Stimulated activated CD4-positive, alpha-beta T cell treated with anti-CD3 and anti-CD28 coated beads, Interleukin-1b, Interleukin-23, amount 100 ng/mL, for 4 hours (primary cell): ENCODE measurements at regions not wholly inside any gene's neighbourhood (a gene's known extent, or its start where the extent isn't known, plus 50 kb on each side); places are given as distances from the start of the nearest gene placed in this dataset.

ENCODE experiments used
- DNase-seq, 2 donors: peaks; one replicate each; pipeline ENCODE4 v3.0.0-alpha.2; 2020; ENCODE audit warnings: low read depth in 2 of 2

GRCh38 chr6:43950051-43950605 lies 177.1 kb downstream of the MRPL14 start:
- DNase-seq = no peak

- no peak for DNase-seq
Observed at GRCh38 chr6:43949551-43949991, 177.7 kb downstream of the MRPL14 start.

GRCh38 chr6:43948527-43949485 lies 178.4 kb downstream of the MRPL14 start:
- no peak for DNase-seq

- no peak for DNase-seq
Observed at GRCh38 chr6:43947860-43948259, 177.8 kb downstream of the VEGFA start.

DNA sequence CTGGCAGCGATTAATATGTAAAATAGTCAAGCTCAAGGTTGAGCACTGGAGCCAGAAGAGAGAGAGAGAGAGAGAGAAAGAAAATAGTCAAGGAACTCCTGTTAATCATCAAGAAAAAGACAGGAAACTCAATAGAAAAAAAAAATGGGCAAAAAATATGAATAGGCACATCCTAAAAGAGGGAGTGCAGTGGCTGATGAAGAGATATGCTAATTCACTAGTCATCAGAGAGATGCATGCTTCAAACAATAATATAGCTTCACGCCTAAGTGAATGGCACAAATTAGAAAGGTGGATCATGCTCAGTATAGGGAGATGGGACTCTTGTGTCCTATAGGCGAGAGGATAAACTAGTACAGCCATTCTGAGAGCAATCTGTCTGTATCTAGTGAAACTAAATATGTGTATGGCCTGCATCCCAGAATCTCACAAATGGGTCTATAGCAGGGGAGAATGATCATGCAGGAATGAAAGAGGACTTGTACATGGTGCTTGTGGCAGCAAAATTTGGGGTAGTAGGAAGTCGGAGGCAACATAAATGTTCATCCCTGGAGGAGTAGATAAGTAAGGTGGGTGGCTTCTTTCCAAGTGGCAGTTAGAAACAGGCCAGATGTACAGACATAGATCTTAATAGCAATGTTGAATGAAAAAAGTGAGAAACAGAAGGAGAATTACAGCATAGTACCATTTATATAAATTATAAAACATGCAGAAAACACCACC lies 176.8 kb downstream of the VEGFA start:
- no peak for DNase-seq

DNA sequence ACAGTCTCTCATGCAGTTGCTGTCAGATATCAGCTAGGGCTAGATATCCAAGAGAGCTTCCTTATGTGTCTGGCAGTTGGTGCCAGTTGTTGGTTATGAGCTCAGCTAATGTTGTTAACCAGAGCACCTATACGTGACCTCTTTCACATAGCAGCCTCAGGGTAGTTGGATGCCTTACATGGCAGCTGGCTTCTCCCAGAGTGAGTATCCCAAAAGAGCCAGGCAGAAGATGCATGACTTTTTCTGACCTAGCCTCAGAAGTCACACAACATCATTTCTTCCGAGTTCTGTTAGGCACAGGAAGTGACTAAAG lies 175.7 kb downstream of the VEGFA start:
- DNase-seq = no peak

- DNase-seq = no peak
Observed at GRCh38 chr6:43944908-43945767, 175.1 kb downstream of the VEGFA start.

DNA sequence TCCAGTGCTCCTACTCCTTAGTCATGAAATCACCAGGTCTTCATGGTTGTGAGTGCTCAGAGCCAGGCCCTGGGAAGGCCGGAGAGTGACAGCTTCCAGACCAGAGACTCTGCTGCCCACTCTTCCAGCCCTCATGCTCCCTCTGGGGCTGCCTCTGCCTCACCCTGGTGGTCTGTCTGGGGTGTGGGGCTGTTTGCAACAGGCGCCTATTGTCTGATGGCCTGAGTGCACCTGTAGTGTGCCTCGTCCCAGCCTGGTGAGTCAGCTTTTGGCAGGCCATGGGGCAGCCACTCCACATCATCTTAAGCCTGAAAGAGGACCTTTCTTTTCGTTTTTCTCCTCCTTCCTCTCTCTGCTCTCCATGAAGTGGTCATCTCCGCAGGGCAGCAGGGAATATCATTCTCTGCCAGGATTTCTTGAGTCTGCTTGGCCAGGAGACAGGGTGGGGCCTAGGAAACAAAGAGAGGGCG lies 173.8 kb downstream of the VEGFA start:
- no peak for DNase-seq

DNA sequence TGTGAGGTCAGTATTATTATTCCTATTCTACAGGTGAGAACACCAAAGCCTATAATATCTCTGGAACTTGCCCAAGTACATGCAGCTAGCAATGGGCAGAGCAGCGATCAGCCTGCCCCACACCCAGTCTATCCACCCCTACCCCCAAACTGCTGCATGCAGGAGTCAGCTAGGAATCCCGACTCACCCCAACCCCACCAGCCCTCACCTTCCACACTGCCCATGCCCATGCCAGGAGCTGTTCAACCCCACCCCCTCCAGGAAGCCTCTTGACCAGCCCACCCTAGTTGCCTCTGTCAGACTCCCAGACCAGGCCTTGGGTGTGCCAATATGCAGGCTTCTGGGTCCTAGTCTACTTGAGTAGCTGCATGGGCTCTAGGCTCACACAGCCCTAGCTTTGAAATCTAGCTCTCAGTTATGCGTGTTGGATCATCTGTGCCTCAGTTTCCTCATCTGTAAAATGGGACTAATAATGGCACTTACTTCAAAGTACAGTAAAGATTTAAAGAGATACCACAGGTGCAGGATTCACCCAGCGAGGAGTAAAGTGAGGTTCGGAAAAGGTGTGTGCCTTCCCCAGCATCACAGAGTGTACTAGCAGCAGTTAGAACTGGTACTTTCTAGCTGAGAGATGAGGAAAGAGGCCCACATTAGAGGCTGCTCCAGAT lies 173.2 kb downstream of the VEGFA start:
- no peak for DNase-seq

DNA sequence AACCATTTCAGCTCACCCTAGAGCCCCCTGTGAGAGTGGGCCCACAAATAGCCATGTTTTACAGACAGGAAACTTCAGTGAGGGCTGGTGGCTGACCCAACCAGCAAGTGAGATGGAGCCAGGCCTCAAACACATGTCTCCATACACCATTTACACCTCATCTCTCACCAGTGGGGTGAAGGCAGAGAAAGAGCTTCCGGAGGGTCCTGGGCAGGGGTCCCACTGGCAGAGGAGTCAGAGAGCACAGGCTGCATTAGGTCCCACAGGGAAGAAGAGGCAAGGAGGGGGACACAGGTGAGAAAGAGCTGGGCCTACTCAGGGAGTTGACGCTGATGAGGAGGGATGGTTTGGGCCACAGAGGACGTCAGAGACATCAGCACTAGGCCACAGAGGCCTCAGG lies 172.6 kb downstream of the VEGFA start:
- DNase-seq = no peak

DNA sequence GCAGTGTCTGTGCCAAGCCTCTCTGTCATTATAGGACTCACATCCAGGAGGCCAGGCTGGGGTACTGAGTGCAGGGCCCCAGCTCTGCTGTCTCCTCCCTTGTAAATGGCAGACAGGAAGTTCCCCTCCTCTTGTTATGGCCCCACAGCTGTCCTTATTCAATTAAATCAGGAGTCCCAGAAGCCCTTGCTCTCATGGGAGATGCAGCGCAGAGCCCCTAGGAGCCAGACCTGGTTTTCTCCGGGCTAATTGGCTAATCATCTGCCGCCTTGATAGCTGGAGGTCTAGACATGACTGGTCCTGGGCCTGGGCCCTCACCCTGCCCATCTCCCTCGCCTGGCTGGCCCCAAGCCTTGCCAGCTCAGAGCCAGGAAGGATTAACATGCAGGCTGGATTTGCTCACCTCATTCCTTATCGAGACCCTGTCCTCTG lies 172.0 kb downstream of the VEGFA start:
- no peak for DNase-seq

GRCh38 chr6:43941174-43941573 lies 171.2 kb downstream of the VEGFA start:
- no peak for DNase-seq

- DNase-seq = no peak
Observed at GRCh38 chr6:43940393-43941087, 170.5 kb downstream of the VEGFA start.

DNA sequence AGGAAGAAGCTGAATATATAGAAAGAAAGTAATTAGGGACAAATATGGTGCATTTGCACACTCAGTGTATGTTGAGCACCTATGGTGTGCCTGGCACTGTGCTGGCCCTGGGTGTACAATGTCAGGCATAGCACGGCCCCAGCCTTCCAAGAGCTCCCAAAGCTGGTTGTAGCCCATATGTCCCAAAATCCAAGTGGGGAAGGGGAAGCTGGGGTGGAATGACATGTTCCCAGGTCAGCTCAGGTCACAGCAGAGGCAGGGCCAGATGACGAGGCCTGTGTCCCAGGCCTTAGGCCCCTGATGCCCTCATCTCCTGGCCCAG lies 170.0 kb downstream of the VEGFA start:
- DNase-seq = no peak

- DNase-seq = no peak
Observed at GRCh38 chr6:43939281-43940070, 169.5 kb downstream of the VEGFA start.

DNA sequence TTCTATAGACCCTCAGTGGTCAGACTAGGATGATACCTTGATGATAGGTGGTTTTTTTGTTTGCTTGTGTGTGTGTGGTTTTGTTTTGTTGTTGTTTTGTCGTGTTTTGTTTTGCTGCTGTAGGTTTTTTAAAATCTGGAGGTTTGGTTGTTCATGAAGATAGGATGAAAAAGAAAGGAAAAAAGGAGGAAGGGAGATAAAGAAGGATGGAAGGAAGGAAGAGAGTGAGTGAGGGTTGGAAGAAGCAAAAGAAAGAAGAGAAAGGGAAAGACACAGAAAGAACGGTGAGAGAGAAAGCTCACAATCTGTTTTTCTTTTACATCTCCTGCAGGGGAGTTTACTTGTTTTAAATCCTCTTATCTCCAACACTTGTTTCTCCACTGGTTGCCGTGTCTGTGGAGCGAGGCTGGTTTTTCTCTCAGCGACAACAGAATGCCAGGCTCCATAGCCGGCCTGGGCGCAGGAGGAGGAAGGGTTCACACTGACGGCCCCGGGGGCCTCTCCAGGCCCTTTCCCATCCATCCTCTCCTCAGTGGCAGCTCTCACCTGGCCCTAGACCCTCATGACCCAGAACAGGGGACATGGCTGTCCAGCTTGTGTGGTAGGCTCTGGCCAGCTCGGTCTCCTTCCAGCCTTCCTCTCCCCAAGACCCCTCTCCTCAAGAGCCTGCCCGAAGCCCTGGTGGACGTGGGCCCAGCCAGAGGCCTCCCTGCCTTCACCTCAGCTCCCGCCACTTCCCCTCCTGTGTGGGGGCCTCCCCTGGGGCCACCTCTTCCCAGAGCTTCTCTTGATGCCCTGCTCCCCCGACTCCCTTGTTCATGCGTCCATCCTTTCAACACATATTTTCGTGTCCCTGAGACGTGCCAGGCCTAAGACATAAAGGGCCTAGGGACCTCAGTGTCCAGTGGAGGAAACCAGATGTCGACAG lies 168.4 kb downstream of the VEGFA start:
- no peak for DNase-seq

DNA sequence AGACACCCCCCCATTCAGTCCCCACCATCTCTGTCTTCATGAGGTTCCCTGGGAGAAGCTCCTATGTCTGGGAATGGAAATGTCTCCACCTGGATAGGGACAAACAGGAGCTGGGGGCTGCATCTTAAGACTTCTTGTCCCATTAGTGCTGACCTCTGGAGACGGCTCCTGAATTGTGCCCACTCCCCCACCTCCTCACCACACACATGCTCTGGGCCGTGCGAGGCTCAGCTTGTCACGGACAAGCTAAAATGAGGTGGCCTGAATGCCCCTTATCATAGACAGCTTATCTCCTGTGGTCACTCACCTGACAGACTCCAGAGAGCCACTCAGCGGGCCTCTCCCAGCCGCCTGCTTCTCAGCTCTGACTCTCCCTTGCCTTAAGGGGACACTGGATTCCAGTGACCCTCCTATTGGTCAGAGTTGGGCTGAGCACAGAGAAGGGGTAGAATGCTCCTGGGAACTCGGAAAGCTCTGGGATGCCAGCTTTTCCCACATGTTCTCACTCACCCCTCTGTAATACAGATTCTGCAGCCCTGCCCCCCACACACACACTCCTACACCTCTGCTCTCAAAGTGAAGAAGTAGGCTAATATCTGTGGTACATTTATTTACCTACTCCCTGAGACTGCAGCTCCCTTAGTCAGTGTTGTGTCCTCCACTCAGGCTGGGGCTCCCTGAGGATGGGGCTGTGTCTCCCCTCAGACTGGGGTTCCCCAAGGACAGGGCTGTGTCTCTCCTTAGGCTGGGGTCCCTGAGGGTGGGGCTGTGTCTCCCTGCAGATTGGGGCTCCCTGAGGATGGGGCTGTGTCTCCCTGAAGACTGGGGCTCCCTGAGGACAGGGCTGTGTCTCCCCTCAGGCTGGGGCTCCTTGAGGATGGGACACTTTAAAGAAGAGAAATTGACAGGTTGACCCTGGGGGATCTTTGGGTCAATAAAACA lies 167.5 kb downstream of the VEGFA start:
- DNase-seq = no peak

- DNase-seq = no peak
Observed at GRCh38 chr6:43936476-43936875, 166.5 kb downstream of the VEGFA start.
